GM21786 (cell line): ENCODE measurements at regions not wholly inside any gene's neighbourhood (a gene's known extent, or its start where the extent isn't known, plus 50 kb on each side); places are given as distances from the start of the nearest gene placed in this dataset.
"Not testable (repeated sequence)": the region's sequence is repeated elsewhere in the genome, so short reads cannot be mapped to it uniquely, and the experiment has no call there.

Experiments used
- ATAC-seq: cut with Tn5 transposase; IDR thresholded peaks from one replicate; pipeline ENCODE4 v1.9.1; 2021; ENCODE audit not compliant: unreplicated experiment

- not testable (repeated sequence) for ATAC-seq
Observed at GRCh38 chr15:77910030-77910911, 167.2 kb downstream of the TBC1D2B start.

- no peak for ATAC-seq
Observed at GRCh38 chr15:77909182-77909940, 168.2 kb downstream of the TBC1D2B start.

GRCh38 chr15:77908752-77909111, 168.8 kb downstream of the TBC1D2B start:
- ATAC-seq = not testable (repeated sequence)

GRCh38 chr15:77907824-77908751, 169.4 kb downstream of the TBC1D2B start:
- no peak for ATAC-seq

- not testable (repeated sequence) for ATAC-seq
Observed at GRCh38 chr15:77906062-77906990, 171.2 kb downstream of the TBC1D2B start.

- no peak for ATAC-seq
Observed at GRCh38 chr15:77905301-77905920, 172.1 kb downstream of the TBC1D2B start.

GRCh38 chr15:77904901-77905300, 172.6 kb downstream of the TBC1D2B start:
- ATAC-seq = no peak

- ATAC-seq = no peak
Observed at GRCh38 chr15:77904436-77904821, 173.1 kb downstream of the TBC1D2B start.

GRCh38 chr15:77903761-77904435, 173.6 kb downstream of the TBC1D2B start:
- ATAC-seq = not testable (repeated sequence)

- ATAC-seq = not testable (repeated sequence)
Observed at GRCh38 chr15:77902921-77903760, 174.4 kb downstream of the TBC1D2B start.

- ATAC-seq = no peak
Observed at GRCh38 chr15:77901921-77902750, 175.4 kb downstream of the TBC1D2B start.

- no peak for ATAC-seq
Observed at GRCh38 chr15:77901251-77901881, 176.1 kb downstream of the TBC1D2B start.

GRCh38 chr15:77900331-77900963, 177.1 kb downstream of the TBC1D2B start:
- not testable (repeated sequence) for ATAC-seq

- ATAC-seq = not testable (repeated sequence)
Observed at GRCh38 chr15:77899776-77900175, 177.7 kb downstream of the TBC1D2B start.

- no peak for ATAC-seq
Observed at GRCh38 chr15:77898811-77899730, 178.4 kb downstream of the TBC1D2B start.
